GM10248 (cell line): ENCODE measurements at regions not wholly inside any gene's neighbourhood (a gene's known extent, or its start where the extent isn't known, plus 50 kb on each side); places are given as distances from the start of the nearest gene placed in this dataset.

Experiments
- CTCF ChIA-PET: fragments of 300-600 bp; sonication (Branson Sonifier 250); formaldehyde crosslinking; extraction: SDS; loops from one replicate; lab custom pipeline; 2021; ENCODE audit warnings: antibody characterized with exemption; lab: Yijun Ruan, JAX
- POLR2A ChIA-PET: fragments of 350-650 bp; sonication (Branson Sonifier 250); formaldehyde crosslinking; extraction: SDS; loops from one replicate; lab custom pipeline; 2020; ENCODE audit warnings: antibody characterized with exemption; lab: Yijun Ruan, JAX
- DNase-seq: peaks from one replicate; pipeline ENCODE4 v3.0.0; 2012; ENCODE audit errors: extremely low spot score
- TF ChIP-seq, protein P1 (sequence below): IDR thresholded peaks from 2 replicates; pipeline ENCODE4 v1.5.1; 2012; ENCODE audit warnings: mild to moderate bottlenecking, low read depth; ENCODE audit errors: extremely low read depth, missing control alignments, control extremely low read depth

DNA sequence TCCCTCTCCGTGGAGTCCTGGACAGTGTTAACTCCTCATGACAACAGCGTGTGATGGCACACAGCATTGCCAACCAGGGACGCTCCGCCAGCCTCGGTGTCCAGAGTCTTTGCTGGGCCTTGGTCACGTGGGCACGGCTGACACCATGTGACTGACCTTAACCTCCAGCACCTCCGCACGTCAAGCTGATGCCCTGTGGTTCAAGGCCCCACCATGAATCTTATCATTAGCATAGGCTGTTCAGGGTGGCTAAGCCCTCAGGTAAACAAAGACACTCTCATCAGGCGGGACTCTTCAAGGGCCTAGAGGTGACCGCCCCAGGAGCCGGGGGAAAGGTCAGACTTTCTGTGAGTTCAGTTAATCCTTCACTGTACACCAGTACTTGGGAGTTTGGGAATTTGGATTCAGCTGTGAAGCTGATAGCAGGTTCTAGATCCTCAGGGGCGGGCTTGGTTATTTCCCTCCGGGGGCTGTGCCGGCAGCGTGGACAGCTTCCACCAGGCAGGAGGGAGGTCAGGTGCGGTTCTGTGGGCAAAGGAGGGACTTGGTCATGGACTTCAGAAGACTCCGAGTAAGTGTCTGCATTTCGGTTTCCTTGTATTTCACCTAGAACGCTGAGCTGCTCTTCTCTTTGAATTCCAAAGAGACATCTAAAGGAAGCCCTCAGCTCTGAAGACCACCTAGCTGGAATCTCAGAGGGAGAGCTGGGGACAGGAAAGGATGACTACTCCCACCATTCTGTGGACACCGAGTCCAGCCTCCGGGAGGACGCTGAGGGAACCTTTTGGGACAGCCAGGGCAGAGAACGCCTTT, 195.5 kb upstream of the CIBAR2 start:
- ChIA-PET POLR2A (no interaction called here), CTCF (interaction anchor here (0.8 to 4.1 kb wide), 12 partner anchors 11 to 193 kb away, joined by 3 to 27 read pairs (median 3); no protein-coding TSS in a partner anchor)
- TF ChIP-seq, protein P1, sequence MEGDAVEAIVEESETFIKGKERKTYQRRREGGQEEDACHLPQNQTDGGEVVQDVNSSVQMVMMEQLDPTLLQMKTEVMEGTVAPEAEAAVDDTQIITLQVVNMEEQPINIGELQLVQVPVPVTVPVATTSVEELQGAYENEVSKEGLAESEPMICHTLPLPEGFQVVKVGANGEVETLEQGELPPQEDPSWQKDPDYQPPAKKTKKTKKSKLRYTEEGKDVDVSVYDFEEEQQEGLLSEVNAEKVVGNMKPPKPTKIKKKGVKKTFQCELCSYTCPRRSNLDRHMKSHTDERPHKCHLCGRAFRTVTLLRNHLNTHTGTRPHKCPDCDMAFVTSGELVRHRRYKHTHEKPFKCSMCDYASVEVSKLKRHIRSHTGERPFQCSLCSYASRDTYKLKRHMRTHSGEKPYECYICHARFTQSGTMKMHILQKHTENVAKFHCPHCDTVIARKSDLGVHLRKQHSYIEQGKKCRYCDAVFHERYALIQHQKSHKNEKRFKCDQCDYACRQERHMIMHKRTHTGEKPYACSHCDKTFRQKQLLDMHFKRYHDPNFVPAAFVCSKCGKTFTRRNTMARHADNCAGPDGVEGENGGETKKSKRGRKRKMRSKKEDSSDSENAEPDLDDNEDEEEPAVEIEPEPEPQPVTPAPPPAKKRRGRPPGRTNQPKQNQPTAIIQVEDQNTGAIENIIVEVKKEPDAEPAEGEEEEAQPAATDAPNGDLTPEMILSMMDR = no peak
- no peak for DNase-seq

DNA sequence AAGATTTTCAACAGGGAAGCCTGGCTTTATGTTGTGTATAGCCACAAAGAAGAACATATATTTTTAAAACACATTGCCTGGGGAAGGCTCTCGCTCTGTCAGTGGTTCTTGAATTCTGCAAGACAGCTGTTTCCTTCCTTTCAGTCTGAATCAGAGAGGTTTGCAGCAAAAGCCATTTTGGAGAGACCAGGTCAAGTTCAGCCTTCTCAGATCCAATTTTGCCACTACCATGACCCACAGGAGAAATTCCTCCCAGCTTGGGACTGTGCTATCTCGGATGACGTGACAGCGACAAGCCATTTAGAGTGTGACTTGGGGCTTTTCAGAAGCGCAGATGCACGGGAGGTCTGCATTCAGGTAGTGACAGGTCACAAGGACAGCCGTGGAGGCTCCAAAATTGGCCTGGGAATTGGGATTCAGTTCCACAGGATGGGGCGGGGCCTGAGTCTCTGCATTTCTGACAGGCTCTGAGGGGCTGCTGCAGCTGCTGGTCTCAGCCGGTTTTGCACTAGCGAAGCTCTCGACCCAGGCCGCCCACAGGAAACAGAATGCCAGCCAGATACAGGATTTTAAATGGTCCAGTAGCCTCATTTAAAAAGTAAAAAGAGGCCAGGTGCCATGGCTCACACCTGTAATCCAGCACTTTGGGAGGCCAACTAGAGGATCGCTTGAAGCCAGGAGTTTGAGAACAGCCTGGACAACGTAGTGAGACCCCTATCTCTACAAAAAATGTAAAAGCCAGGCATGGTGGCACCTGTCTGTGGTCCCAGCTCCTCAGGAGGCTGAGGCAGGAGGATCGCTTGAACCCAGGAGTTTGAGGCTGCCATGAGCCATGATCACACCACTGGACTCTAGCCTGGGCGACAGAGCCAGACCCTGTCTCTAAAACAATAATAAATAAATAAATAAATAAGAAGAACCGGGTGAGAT, 196.6 kb upstream of the CIBAR2 start:
- TF ChIP-seq, protein P1 = no peak
- ChIA-PET POLR2A (no interaction called here), CTCF (interaction anchor here (0.7 to 4.1 kb wide), 12 partner anchors 9 to 308 kb away, joined by 3 to 27 read pairs (median 3); no protein-coding TSS in a partner anchor)
- no peak for DNase-seq

DNA sequence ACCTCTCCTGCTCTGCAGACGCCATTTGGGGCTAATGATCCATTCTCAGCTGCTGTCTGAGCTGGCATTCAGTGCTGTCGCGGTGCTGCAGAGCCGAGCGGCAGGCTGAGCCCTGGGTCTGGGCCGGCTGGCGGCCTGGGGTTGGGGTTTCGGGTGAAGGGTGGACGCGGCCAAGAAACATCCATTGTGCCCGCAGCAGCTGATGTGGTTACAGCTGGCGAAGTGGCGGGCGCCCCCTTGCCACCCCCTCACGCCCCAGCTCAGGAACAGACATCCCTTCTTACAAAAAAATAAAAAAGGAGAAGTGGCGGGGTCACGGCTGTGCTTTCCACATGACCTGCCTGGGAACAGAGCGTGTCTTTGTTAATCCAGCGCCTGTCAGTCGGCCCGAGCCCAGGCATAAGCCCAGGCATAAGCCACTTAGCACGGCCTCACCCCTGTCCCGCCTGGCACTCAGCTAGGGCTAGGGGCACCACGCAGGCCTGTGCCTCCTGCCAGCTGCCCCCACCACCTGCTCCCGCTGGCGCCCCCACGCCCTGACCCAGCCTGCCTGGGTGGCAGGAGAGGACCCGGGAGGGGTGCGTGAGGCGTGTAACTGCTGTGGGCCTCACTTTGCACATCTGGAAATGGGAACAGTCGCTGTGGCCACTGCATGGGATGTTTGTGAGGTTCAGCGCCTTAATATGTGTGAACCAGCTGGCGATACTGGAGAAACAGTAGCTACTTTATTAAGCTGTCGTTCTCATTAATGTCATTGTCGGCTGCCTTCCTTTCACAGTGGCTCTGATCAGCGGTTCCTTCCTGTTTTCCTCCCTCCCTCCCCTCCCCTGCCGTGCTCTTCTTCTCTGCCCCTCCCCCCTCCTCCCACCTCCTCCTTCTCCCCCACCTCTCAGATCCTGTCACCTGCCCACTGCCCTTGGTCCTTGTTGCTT, 197.7 kb upstream of the CIBAR2 start:
- ChIA-PET POLR2A (no interaction called here), CTCF (interaction anchor here (0.8 to 4.1 kb wide), 3 partner anchors 10 to 195 kb away, joined by 3 to 27 read pairs (median 3); no protein-coding TSS in a partner anchor)
- TF ChIP-seq, protein P1 = no peak
- DNase-seq = no peak

DNA sequence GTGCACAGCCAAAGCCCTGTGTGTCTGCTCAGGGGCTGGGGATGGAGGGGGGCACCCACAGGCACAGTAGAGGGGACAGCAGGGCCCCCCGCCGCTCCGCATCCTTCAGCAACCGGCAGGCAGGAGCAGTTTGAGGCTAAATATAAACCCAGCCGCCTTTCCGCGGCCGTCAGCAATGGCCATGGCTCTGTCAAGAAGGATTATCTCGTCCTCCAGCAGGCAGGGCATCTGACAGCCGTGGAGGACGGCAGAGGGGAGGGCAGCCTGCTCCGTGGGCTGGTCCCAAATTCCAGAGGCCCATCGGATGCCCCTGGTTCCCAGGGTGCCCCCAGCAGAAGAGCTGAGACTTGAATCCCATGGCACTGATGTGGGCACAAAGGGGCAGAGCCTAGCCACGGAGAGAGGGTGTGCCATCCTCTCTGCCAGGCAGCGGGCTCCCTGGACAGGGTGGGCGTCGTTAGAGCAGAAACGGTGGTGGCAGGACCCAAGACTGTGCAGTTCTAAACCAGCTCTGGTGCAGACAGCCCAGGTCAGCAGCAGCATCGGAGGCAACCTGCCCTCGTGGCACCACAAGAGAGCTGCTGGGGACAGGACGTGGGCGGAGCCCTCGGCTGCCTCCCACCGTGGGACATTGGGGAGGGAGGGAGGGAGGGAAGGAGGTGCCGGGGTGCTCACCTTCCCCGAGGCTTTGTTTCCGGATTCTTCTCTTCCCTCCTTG, 198.8 kb upstream of the CIBAR2 start:
- no peak for DNase-seq
- ChIA-PET CTCF (interaction anchor here (0.9 kb wide), 1 partner anchor 220 kb away, joined by 3 read pairs; no protein-coding TSS in a partner anchor), POLR2A (no interaction called here)
- TF ChIP-seq, protein P1 = no peak

DNA sequence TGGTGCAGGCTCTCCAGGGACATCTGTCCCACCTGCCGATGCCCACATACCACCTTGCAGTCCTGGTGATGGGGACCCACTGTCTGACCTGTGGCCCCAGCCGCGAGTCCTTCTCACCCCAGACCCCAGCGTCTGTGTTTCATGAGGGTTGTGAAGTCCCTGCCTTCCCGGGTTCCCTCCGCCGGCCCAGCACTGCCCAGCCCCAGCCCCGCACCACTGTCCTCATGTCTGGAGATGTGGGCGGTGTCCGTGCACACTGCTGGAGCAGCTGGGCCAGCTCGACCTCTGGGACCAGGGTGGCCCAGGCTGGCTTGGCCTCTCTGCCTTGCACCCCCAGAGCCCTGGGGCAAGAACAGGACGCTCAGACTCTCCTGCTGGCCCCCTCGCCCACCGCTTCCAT, 199.5 kb upstream of the CIBAR2 start:
- ChIA-PET POLR2A (interaction anchor here (0.6 kb wide), 1 partner anchor 1243 kb away, joined by 3 read pairs; the partner anchor contains the start of gene MTHFSD), CTCF (interaction anchor here (0.9 to 1.6 kb wide), 2 partner anchors 36 to 221 kb away, joined by 3 to 6 read pairs; no protein-coding TSS in a partner anchor)
- TF ChIP-seq, protein P1 = no peak
- no peak for DNase-seq
